ENCODE measurements at regions not wholly inside any gene's neighbourhood (a gene's known extent, or its start where the extent isn't known, plus 50 kb on each side); places are given as distances from the start of the nearest gene placed in this dataset.

DNA sequence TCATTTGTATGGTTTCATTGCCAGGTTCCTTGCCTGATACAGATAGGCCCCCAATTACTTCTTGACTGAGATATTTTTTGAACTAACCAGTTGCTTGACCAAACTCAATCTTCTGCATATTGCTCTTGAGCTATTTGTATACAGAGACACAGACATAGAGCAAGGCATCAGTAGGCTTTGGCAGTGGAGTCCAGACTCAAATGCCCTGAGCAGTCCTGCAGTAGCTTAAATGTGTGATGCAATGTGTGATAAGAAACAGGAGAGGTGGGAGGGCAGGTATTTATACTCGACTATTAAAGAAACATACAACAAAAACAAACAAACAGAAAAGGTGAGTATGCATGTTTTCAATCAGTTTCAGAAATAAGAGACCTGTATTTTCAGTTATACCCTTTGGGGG lies 197.9 kb upstream of the DAB1 start:
- DNase-seq (ENCODE audit: low read depth), result no peak
- H3K4me3 ChIP-seq (ENCODE audit: low read depth, low read length), result no peak overlapping the region
- no peak for TF ChIP-seq CTCF (IDR thresholded peaks at IDR 0.05; ENCODE audit: low read depth, low read length, missing control alignments)

GRCh38 chr1:57620605-57621004 lies 196.7 kb upstream of the DAB1 start:
- no peak for TF ChIP-seq CTCF (IDR thresholded peaks at IDR 0.05; ENCODE audit: low read depth, low read length, missing control alignments)
- no peak for DNase-seq (ENCODE audit: low read depth)

DNA sequence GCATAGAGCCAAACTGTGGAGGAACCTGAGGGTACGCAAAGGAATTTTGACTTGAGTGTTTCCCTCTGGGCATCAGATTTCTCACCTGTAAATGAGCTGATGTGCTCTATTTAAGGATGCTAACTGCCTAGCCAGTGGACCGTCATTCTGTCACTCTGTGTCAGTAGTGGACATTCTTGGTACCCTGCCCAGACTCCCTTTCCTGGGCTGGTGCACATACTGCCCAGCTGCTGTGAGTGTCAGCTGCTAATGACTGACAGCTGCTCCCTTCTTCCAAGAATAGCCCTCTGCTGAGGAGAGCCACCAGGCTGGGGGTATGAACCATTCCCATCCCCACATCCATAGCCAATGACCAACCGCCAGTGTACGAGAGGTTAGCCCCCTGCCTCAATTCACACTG lies 193.1 kb upstream of the DAB1 start:
- H3K4me3 ChIP-seq (ENCODE audit: low read depth, low read length), result no peak overlapping the region
- DNase-seq (ENCODE audit: low read depth), result no peak
- no peak for TF ChIP-seq CTCF (IDR thresholded peaks at IDR 0.05; ENCODE audit: low read depth, low read length, missing control alignments)

More at GRCh38 chr1:57620605-57621004, 196.7 kb upstream of the DAB1 start:
- no peak overlapping the region for H3K4me3 ChIP-seq (ENCODE audit: low read depth, low read length)

GRCh38 chr1:57615956-57616355 lies 192.1 kb upstream of the DAB1 start:
- no peak for DNase-seq (ENCODE audit: low read depth)
- H3K4me3 ChIP-seq (ENCODE audit: low read depth, low read length), result no peak overlapping the region
- TF ChIP-seq CTCF (IDR thresholded peaks at IDR 0.05; ENCODE audit: low read depth, low read length, missing control alignments), result no peak

DNA sequence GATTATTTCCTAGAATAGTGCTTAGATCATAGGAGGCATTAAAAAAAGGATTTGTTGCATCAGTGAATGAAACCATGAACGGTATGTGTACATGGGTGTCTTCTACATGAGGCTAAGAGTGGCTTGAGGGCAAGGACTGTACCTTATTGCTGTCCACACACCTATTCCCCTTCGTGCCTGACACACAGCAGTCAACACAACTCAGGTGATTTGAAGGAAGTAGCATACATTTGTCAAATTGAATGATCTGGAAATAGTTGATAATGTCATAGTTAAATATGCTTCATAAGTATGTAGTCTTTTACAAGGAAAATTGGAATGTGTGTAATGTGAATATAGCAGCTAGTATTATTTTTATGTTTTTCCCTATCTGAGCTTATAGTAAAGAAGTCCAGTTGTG lies 189.0 kb upstream of the DAB1 start:
- no peak overlapping the region for H3K4me3 ChIP-seq (ENCODE audit: low read depth, low read length)
- DNase-seq (ENCODE audit: low read depth), result no peak
- no peak for TF ChIP-seq CTCF (IDR thresholded peaks at IDR 0.05; ENCODE audit: low read depth, low read length, missing control alignments)

DNA sequence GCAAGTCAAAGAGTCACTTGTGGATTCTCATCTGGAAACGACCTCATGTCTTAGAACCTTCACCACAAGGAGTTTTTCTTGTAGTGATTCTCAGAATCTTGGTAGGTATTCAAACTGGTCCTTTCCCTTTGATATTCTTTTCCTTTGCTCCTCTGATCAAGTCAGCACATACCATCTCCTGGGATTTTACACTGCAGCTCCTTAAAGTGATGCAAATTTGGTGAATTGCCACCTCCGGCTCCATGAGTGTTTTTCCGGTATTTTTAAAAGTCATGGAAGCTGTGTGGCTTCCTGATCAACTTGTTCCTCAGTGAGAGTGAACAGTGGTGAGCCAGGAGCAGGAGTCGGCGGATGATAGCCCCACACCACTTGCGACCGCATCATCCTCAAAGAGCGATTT lies 182.1 kb upstream of the DAB1 start:
- TF ChIP-seq CTCF (IDR thresholded peaks at IDR 0.05; ENCODE audit: low read depth, low read length, missing control alignments), result no peak
- H3K4me3 ChIP-seq (ENCODE audit: low read depth, low read length), result no peak overlapping the region
- DNase-seq (ENCODE audit: low read depth), result no peak

DNA sequence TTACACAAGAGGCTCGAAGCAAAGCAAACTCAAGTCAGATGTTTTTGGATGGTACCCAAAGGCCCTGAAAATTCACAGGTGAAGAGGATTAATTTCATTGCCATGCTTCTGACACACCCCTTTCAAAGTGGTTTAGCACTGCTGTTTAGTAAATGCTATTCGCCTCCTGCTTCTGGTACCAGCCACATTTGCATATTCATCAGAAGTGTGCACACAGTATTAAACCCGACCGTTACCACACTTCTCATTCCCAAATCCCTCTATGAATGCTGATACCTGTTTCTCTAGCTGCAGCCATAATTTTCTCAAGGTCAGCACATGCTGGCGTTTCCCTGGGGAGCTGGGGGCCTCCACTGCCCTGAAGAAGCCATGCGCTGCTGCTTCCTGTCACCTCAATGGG lies 179.8 kb upstream of the DAB1 start:
- no peak for DNase-seq (ENCODE audit: low read depth)
- no peak for TF ChIP-seq CTCF (IDR thresholded peaks at IDR 0.05; ENCODE audit: low read depth, low read length, missing control alignments)
- H3K4me3 ChIP-seq (ENCODE audit: low read depth, low read length), result no peak overlapping the region

Data from GM12864 (cell line).